ENCODE measurements at regions not wholly inside any gene's neighbourhood (a gene's known extent, or its start where the extent isn't known, plus 50 kb on each side); places are given as distances from the start of the nearest gene placed in this dataset.

GRCh38 chr6:4356899-4357659 lies 221.7 kb upstream of the ECI2 start:
- Histone ChIP-seq H3K27ac (no peak overlapping the region), H3K4me1 (replicated peaks in 1 of 2) (peaks cover 12% of the 10 kb centered on the region in 2 donors)
- DNase-seq: peak in 2 of 7 donors; percentile 14 to 52

GRCh38 chr6:4355241-4355640 lies 219.9 kb upstream of the ECI2 start:
- Histone ChIP-seq H3K27me3 (no peaks in the 10 kb centered on the region), H3K4me3 (no peak overlapping the region), H3K36me3 (replicated peaks in 1 of 2) (no peaks in the 10 kb centered on the region), H3K9me3 (replicated peaks in 1 of 3) (no peaks in the 10 kb centered on the region), H3K4me1 (replicated peaks in 1 of 2) (peaks cover 16 to 17% of the 10 kb centered on the region in 2 donors), H3K27ac (peak overlapping the region in 1 of 5 donors; percentile 26)
- no peak for TF ChIP-seq CTCF (IDR thresholded peaks at IDR 0.05)
- no peak for TF ChIP-seq POLR2A (IDR thresholded peaks at IDR 0.05)
- intact Hi-C loops (cut with DNase I): no loop called here
- peak in 3 of 7 donors; percentile 20 to 43 (median 28) for DNase-seq
- WGBS, 4 donors: 56 to 84% (median 75%) methylated on average over 5 of the region's 5 CpGs

More at GRCh38 chr6:4356899-4357659, 221.7 kb upstream of the ECI2 start:
- no peaks in the 10 kb centered on the region for H3K9me3 ChIP-seq (replicated peaks in 1 of 3)
- TF ChIP-seq POLR2A (IDR thresholded peaks at IDR 0.05): no peak
- 71 to 84% (median 78%) methylated on average over 5 to 7 of the region's 7 CpGs for WGBS, 4 donors
- H3K4me3 ChIP-seq: no peak overlapping the region
- H3K27me3 ChIP-seq: no peaks in the 10 kb centered on the region
- H3K36me3 ChIP-seq (replicated peaks in 1 of 2): no peaks in the 10 kb centered on the region
- intact Hi-C loops (cut with DNase I): no loop called here

- TF ChIP-seq POLR2A (IDR thresholded peaks at IDR 0.05) (no peak), CTCF (IDR thresholded peaks at IDR 0.05) (no peak)
- Histone ChIP-seq H3K4me3 (no peak overlapping the region), H3K4me1 (replicated peaks in 1 of 2) (peaks cover 11 to 13% of the 10 kb centered on the region in 2 donors), H3K27ac (no peak overlapping the region), H3K9me3 (replicated peaks in 1 of 3) (no peaks in the 10 kb centered on the region), H3K27me3 (no peaks in the 10 kb centered on the region), H3K36me3 (replicated peaks in 1 of 2) (no peaks in the 10 kb centered on the region)
- intact Hi-C loops (cut with DNase I): no loop called here
- 72 to 91% (median 91%) methylated on average over 6 to 7 of the region's 7 CpGs for WGBS, 4 donors
- DNase-seq: peak in 1 of 7 donors; percentile 34
Measured at GRCh38 chr6:4354181-4354580, 218.8 kb upstream of the ECI2 start.

- Histone ChIP-seq H3K4me3 (no peak overlapping the region), H3K36me3 (replicated peaks in 1 of 2) (no peaks in the 10 kb centered on the region), H3K4me1 (replicated peaks in 1 of 2) (peaks cover 4 to 9% of the 10 kb centered on the region in 2 donors), H3K9me3 (replicated peaks in 1 of 3) (no peaks in the 10 kb centered on the region), H3K27ac (peak overlapping the region in 2 of 5 donors; percentile 66 to 79), H3K27me3 (no peaks in the 10 kb centered on the region)
- no peak for TF ChIP-seq CTCF (IDR thresholded peaks at IDR 0.05)
- no peak for TF ChIP-seq POLR2A (IDR thresholded peaks at IDR 0.05)
- intact Hi-C loops (cut with DNase I): no loop called here
- WGBS, 4 donors: 91 to 95% (median 94%) methylated on average over 6 of the region's 6 CpGs
- no peak for DNase-seq
Measured at GRCh38 chr6:4352731-4353130, 217.4 kb upstream of the ECI2 start.

GRCh38 chr6:4352322-4352669 lies 216.9 kb upstream of the ECI2 start:
- WGBS, 4 donors: 80 to 93% (median 88%) methylated on average over 5 of the region's 5 CpGs
- intact Hi-C loops (cut with DNase I): no loop called here
- TF ChIP-seq CTCF (IDR thresholded peaks at IDR 0.05) (no peak), POLR2A (IDR thresholded peaks at IDR 0.05) (no peak)
- no peaks in the 10 kb centered on the region for H3K9me3 ChIP-seq (replicated peaks in 1 of 3)
- peak overlapping the region in 2 of 4 donors; percentile 23 to 47 for H3K4me3 ChIP-seq
- DNase-seq: peak in 1 of 7 donors; percentile 48
- H3K4me1 ChIP-seq (replicated peaks in 1 of 2): peaks cover 4 to 9% of the 10 kb centered on the region in 2 donors
- H3K36me3 ChIP-seq (replicated peaks in 1 of 2): no peaks in the 10 kb centered on the region
- peak overlapping the region in 4 of 5 donors; percentile 66 to 87 (median 80) for H3K27ac ChIP-seq
- H3K27me3 ChIP-seq: no peaks in the 10 kb centered on the region

Data from adrenal gland (tissue), 9 donors.